ENCODE measurements at regions not wholly inside any gene's neighbourhood (a gene's known extent, or its start where the extent isn't known, plus 50 kb on each side); places are given as distances from the start of the nearest gene placed in this dataset.

- no peak for TF ChIP-seq EZH2 (IDR thresholded peaks at IDR 0.05; ENCODE audit: low read length, missing control alignments)
- no peak for TF ChIP-seq CTCF (conservative IDR thresholded peaks at IDR 0.05 in 1 of 2, IDR thresholded peaks at IDR 0.05 in 1 of 2; ENCODE audit: low read depth in 1 of 2, low read length in 2 of 2)
Measured at GRCh38 chr3:162643245-162643644, 1146.6 kb downstream of the OTOL1 start.
